Neural progenitor cell (in vitro differentiated cells): ENCODE measurements at regions not wholly inside any gene's neighbourhood (a gene's known extent, or its start where the extent isn't known, plus 50 kb on each side); places are given as distances from the start of the nearest gene placed in this dataset.
"Not testable (repeated sequence)": the region's sequence is repeated elsewhere in the genome, so short reads cannot be mapped to it uniquely, and the experiment has no call there.

ENCODE experiments used
- DNase-seq: peaks from one replicate; pipeline ENCODE4 v3.0.0-alpha.2; 2016; ENCODE audit warnings: low spot score
- H2AFZ ChIP-seq: fragments of 200-600 bp; sonication (generic); replicated peaks from 2 replicates; pipeline ENCODE4 v1.6.1; 2016; ENCODE audit warnings: antibody characterized with exemption
- H3F3A ChIP-seq: fragments of 200-600 bp; sonication (generic); 2 replicates; pipeline ENCODE4 v1.6.1; 2016; ENCODE audit warnings: antibody characterized with exemption, low read depth
- H3K27ac ChIP-seq: fragments of 200-600 bp; sonication (generic); 2 replicates; pipeline ENCODE4 v1.5.1; 2016; ENCODE audit warnings: mild to moderate bottlenecking
- H3K27me3 ChIP-seq: fragments of 200-600 bp; sonication (generic); 2 replicates; pipeline ENCODE4 v1.6.1; 2016; ENCODE audit warnings: mild to moderate bottlenecking, moderate library complexity
- H3K36me3 ChIP-seq: fragments of 200-600 bp; sonication (generic); 2 replicates; pipeline ENCODE4 v1.5.1; 2016
- H3K4me1 ChIP-seq: fragments of 200-600 bp; sonication (generic); 2 replicates; pipeline ENCODE4 v1.6.1; 2016; ENCODE audit warnings: mixed run types
- H3K4me2 ChIP-seq: fragments of 200-600 bp; sonication (generic); 2 replicates; pipeline ENCODE4 v1.6.1; 2016
- H3K4me3 ChIP-seq: fragments of 200-600 bp; sonication (generic); 2 replicates; pipeline ENCODE4 v1.5.1; 2016
- H3K79me2 ChIP-seq: fragments of 200-600 bp; sonication (generic); 2 replicates; pipeline ENCODE4 v1.6.1; 2016; ENCODE audit warnings: low read depth
- H3K9ac ChIP-seq: fragments of 200-600 bp; sonication (generic); 2 replicates; pipeline ENCODE4 v1.6.1; 2016
- H3K9me3 ChIP-seq: fragments of 200-600 bp; sonication (generic); 2 replicates; pipeline ENCODE4 v1.5.1; 2016; ENCODE audit warnings: low read depth
- H4K20me1 ChIP-seq: fragments of 200-600 bp; sonication (generic); 2 replicates; pipeline ENCODE4 v1.6.1; 2016; ENCODE audit warnings: low read depth
- H3K27ac Mint-ChIP-seq: 3 replicates; pipeline ENCODE4 v1.8.0; 2021; ENCODE audit warnings: mixed read lengths
- H3K27me3 Mint-ChIP-seq: 2 replicates; pipeline ENCODE4 v1.8.0; 2022; ENCODE audit warnings: low read depth, mild to moderate bottlenecking, inconsistent platforms, moderate library complexity, mixed read lengths; ENCODE audit not compliant: insufficient read depth
- H3K36me3 Mint-ChIP-seq: 3 replicates; pipeline ENCODE4 v1.8.0; 2021; ENCODE audit warnings: mixed read lengths
- H3K4me1 Mint-ChIP-seq: 3 replicates; pipeline ENCODE4 v1.8.0; 2021; ENCODE audit warnings: mixed read lengths
- H3K4me3 Mint-ChIP-seq: 3 replicates; pipeline ENCODE4 v1.8.0; 2021; ENCODE audit warnings: mild to moderate bottlenecking, moderate library complexity, mixed read lengths
- H3K9me3 Mint-ChIP-seq: 3 replicates; pipeline ENCODE4 v1.8.0; 2020; ENCODE audit warnings: mixed read lengths
- EZH2 ChIP-seq: fragments of 200-600 bp; sonication (generic); IDR thresholded peaks from 2 replicates; pipeline ENCODE4 v1.6.1; 2017; ENCODE audit warnings: antibody characterized with exemption, mild to moderate bottlenecking, moderate library complexity
- EZH2phosphoT487 ChIP-seq: fragments of 200-600 bp; sonication (generic); IDR thresholded peaks from 2 replicates; pipeline ENCODE4 v1.6.1; 2017; ENCODE audit warnings: antibody characterized with exemption
- TF ChIP-seq, protein P1 (sequence below): fragments of 200-600 bp; sonication (generic); IDR thresholded peaks from 2 replicates; pipeline ENCODE4 v1.5.1; 2017; ENCODE audit warnings: antibody characterized with exemption, mild to moderate bottlenecking

DNA sequence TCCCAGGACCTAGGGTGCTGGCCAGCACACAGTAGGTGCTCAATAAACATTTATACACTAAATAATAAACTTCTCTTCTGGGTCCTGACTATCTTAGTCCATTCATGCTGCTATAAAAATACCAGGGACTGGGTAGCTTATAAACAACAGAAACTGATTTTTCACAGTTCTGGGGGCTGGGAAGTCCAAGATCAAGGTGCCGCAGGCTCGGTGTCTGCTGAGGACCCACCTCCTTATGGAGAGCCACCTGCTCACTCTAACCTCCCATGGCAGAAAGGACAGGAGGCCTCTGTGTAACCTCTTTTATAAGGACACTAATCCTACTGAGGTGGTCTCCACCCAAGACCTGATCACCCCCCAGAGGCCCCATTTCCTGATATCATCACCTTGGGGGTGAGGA is 114.4 kb upstream of the IQSEC1 start:
- Histone ChIP-seq H2AFZ (no peak overlapping the region), H3K9me3 (no peaks in the 10 kb centered on the region), H3K27ac (no peak overlapping the region), H3F3A (no peaks in the 10 kb centered on the region), H3K4me1 (no peaks in the 10 kb centered on the region), H3K9ac (no peak overlapping the region), H3K79me2 (no peaks in the 10 kb centered on the region), H4K20me1 (peaks cover under 1% of the 10 kb centered on the region), H3K36me3 (no peaks in the 10 kb centered on the region), H3K4me2 (no peak overlapping the region), H3K27me3 (no peaks in the 10 kb centered on the region), H3K4me3 (no peak overlapping the region)
- Mint-ChIP-seq H3K4me3 (no peak overlapping the region), H3K4me1 (peaks cover 7% of the 10 kb centered on the region), H3K36me3 (peaks cover 3% of the 10 kb centered on the region), H3K27me3 (peaks cover 13% of the 10 kb centered on the region), H3K27ac (no peak overlapping the region), H3K9me3 (peaks cover 9% of the 10 kb centered on the region)
- TF ChIP-seq EZH2 = no peak
- no peak for TF ChIP-seq EZH2phosphoT487
- TF ChIP-seq, protein P1, sequence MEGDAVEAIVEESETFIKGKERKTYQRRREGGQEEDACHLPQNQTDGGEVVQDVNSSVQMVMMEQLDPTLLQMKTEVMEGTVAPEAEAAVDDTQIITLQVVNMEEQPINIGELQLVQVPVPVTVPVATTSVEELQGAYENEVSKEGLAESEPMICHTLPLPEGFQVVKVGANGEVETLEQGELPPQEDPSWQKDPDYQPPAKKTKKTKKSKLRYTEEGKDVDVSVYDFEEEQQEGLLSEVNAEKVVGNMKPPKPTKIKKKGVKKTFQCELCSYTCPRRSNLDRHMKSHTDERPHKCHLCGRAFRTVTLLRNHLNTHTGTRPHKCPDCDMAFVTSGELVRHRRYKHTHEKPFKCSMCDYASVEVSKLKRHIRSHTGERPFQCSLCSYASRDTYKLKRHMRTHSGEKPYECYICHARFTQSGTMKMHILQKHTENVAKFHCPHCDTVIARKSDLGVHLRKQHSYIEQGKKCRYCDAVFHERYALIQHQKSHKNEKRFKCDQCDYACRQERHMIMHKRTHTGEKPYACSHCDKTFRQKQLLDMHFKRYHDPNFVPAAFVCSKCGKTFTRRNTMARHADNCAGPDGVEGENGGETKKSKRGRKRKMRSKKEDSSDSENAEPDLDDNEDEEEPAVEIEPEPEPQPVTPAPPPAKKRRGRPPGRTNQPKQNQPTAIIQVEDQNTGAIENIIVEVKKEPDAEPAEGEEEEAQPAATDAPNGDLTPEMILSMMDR = no peak
- DNase-seq = no peak

DNA sequence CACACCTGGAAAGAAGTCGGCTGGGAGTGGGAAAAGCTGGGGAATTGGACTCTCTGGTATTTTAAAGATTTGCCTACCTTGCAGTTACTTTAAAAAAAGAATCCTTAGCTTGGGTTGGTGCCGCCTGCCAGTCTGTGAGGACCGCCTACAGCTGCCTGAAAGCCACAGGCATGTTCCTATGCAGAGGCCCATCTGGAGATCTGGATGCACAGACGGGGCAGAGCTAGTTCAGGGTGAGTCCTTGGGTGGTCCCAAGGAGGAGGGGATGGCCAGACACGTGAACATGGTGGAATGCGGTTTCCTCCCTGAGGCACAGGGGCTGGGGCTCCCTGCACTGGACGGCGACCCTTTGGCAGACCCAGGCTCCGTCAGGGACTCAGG is 113.2 kb upstream of the IQSEC1 start:
- H3K36me3 ChIP-seq = no peaks in the 10 kb centered on the region
- Mint-ChIP-seq H3K36me3 (peaks cover 3% of the 10 kb centered on the region), H3K9me3 (peaks cover 10% of the 10 kb centered on the region), H3K27me3 (peaks cover 13% of the 10 kb centered on the region), H3K27ac (no peak overlapping the region), H3K4me3 (no peak overlapping the region), H3K4me1 (peaks cover 7% of the 10 kb centered on the region)
- TF ChIP-seq EZH2phosphoT487 (no peak), EZH2 (no peak)
- TF ChIP-seq, protein P1 = no peak
- H3K4me1 ChIP-seq = no peaks in the 10 kb centered on the region
- H3K4me3 ChIP-seq = no peak overlapping the region
- no peak overlapping the region for H3K4me2 ChIP-seq
- no peak overlapping the region for H3K27ac ChIP-seq
- no peak overlapping the region for H2AFZ ChIP-seq
- no peaks in the 10 kb centered on the region for H3K9me3 ChIP-seq
- H3K27me3 ChIP-seq = no peaks in the 10 kb centered on the region
- H3K79me2 ChIP-seq = no peaks in the 10 kb centered on the region
- H3K9ac ChIP-seq = no peak overlapping the region
- no peak for DNase-seq
- no peaks in the 10 kb centered on the region for H4K20me1 ChIP-seq
- H3F3A ChIP-seq = no peaks in the 10 kb centered on the region

DNA sequence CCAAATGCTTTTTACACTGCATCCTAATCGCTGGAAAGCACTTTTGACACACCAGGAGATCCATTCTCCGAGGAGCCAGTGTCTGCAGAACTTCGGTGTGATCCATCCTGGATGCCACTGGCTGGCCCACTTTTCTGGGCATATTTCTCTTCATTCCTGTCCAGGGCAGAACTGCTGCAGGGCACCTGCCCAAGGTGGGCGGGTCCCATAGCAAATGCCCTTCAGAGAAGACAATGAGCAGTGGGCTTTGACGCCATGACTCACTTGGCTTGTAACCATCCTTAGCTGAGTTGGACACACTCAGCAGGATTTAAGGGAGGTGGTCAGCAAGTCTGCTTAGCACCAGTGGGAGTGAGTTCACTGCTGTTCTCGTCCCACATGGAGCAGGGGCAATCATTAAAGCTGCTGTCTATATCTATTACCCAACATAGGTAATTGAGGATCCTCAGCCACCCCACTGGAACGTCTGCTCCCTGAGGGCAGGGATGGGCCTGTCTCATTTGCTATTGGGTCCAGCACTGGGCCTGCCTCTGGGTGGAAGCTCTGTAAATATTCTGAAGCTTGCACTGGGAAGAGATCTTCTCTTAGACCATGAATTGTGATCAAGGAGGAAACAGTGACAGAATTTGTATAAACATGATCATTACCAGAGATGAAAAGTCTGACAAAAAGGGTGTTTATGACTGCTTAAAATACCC is 112.7 kb upstream of the IQSEC1 start:
- H3K27me3 Mint-ChIP-seq = peaks cover 10% of the 10 kb centered on the region
- H3K9me3 Mint-ChIP-seq = peaks cover 15% of the 10 kb centered on the region
- Histone ChIP-seq H3K4me3 (no peak overlapping the region), H3K36me3 (no peaks in the 10 kb centered on the region), H3F3A (no peaks in the 10 kb centered on the region), H4K20me1 (no peaks in the 10 kb centered on the region), H3K4me1 (no peaks in the 10 kb centered on the region), H3K9me3 (no peaks in the 10 kb centered on the region), H3K9ac (no peak overlapping the region), H2AFZ (no peak overlapping the region), H3K27ac (no peak overlapping the region), H3K4me2 (no peak overlapping the region), H3K79me2 (no peaks in the 10 kb centered on the region), H3K27me3 (no peaks in the 10 kb centered on the region)
- peaks cover 3% of the 10 kb centered on the region for H3K36me3 Mint-ChIP-seq
- H3K4me3 Mint-ChIP-seq = no peak overlapping the region
- no peak overlapping the region for H3K27ac Mint-ChIP-seq
- H3K4me1 Mint-ChIP-seq = peaks cover 7% of the 10 kb centered on the region
- no peak for DNase-seq
- no peak for TF ChIP-seq EZH2phosphoT487
- no peak for TF ChIP-seq EZH2
- TF ChIP-seq, protein P1 = no peak

DNA sequence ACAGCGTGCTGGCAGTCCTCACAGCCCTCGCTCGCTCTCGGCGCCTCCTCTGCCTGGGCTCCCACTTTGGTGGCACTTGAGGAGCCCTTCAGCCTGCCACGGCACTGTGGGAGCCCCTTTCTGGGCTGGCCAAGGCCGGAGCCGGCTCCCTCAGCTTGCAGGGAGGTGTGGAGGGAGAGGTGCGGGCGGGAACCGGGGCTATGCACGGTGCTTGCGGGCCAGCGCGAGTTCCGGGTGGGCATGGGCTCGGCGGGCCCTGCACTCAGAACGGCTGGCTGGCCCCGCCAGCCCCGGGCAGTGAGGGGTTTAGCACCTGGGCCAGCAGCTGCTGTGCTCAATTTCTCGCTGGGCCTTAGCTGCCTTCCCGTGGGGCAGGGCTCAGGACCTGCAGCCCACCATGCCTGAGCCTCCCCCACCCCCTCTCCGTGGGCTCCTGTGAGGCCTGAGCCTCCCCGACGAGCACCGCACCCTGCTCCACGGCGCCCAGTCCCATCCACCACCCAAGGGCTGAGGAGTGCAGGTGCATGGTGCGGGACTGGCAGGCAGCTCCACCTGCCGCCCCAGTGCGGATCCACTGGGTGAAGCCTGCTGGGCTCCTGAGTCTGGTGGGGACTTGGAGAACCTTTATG is 106.5 kb upstream of the IQSEC1 start:
- not testable (repeated sequence) for H3K9me3 ChIP-seq, H3K79me2 ChIP-seq, H3K36me3 Mint-ChIP-seq, H3K36me3 ChIP-seq, H3K9ac ChIP-seq, H3K27me3 Mint-ChIP-seq, H3K4me2 ChIP-seq, H3K4me3 ChIP-seq, H3K27me3 ChIP-seq, DNase-seq, H3F3A ChIP-seq, H3K4me1 Mint-ChIP-seq, H3K4me1 ChIP-seq, H2AFZ ChIP-seq, H3K4me3 Mint-ChIP-seq, H3K27ac ChIP-seq, H3K27ac Mint-ChIP-seq, H4K20me1 ChIP-seq
- peaks cover 29% of the 10 kb centered on the region for H3K9me3 Mint-ChIP-seq
